GM18498 (cell line): ENCODE measurements at regions not wholly inside any gene's neighbourhood (a gene's known extent, or its start where the extent isn't known, plus 50 kb on each side); places are given as distances from the start of the nearest gene placed in this dataset.

Experiments used
- ATAC-seq: cut with Tn5 transposase; IDR thresholded peaks from one replicate; pipeline ENCODE4 v1.9.1; 2021; ENCODE audit warnings: mild to moderate bottlenecking, moderate library complexity; ENCODE audit not compliant: unreplicated experiment

DNA sequence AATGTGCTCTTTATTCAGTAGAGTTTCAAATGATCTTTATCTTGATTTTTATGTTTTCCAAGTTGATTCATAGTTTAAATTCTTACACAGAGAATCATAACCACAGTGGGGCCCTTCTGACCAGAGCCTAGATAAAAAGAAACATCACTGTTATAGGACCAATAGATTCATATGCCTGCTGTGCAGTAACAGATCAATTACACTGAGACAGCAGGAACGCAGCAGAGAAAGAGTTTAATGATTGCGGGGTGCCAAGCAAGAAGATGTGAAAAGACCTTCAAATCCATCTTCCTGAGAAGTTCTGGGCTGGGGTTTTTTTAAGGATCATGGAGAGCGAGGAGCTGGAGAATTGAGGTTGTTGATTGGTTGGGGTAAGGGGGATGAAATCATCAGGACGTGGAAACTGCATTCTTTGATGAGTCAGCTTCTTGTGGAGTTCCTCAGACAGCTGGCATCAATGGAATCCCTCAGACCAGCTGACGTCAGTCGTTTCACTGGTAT is 346.6 kb downstream of the TBC1D4 start:
- no peak for ATAC-seq

- peak; percentile 46 for ATAC-seq
Observed at GRCh38 chr13:75132701-75133695, 349.0 kb downstream of the TBC1D4 start.

- ATAC-seq, result no peak
Observed at GRCh38 chr13:75129331-75129730, 352.6 kb downstream of the TBC1D4 start.

GRCh38 chr13:75124415-75124814 is 357.6 kb downstream of the TBC1D4 start:
- no peak for ATAC-seq

GRCh38 chr13:75123428-75123827 is 358.5 kb downstream of the TBC1D4 start:
- no peak for ATAC-seq

DNA sequence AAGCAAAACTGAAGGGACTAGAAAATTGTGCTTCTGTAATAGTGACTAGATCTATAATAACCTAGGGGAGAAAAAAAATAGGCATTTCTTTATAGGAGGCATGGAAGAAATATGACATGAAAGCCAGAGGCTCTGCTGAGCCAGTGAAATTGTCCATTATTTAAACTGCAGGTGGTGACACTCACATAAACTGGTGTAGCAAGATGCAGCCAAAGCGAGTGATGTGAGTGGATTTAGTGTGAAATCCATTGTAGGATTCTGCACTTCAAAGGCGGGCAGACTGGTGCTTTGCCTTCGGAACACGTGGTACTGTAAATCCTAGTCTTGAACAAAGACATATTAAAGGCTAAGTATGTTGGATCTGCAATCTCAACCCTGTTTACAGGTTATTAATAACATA is 361.9 kb downstream of the TBC1D4 start:
- ATAC-seq, result no peak

- no peak for ATAC-seq
Observed at GRCh38 chr13:75115171-75115570, 366.8 kb downstream of the TBC1D4 start.

GRCh38 chr13:75103976-75104375 is 378.0 kb downstream of the TBC1D4 start:
- ATAC-seq, result no peak

DNA sequence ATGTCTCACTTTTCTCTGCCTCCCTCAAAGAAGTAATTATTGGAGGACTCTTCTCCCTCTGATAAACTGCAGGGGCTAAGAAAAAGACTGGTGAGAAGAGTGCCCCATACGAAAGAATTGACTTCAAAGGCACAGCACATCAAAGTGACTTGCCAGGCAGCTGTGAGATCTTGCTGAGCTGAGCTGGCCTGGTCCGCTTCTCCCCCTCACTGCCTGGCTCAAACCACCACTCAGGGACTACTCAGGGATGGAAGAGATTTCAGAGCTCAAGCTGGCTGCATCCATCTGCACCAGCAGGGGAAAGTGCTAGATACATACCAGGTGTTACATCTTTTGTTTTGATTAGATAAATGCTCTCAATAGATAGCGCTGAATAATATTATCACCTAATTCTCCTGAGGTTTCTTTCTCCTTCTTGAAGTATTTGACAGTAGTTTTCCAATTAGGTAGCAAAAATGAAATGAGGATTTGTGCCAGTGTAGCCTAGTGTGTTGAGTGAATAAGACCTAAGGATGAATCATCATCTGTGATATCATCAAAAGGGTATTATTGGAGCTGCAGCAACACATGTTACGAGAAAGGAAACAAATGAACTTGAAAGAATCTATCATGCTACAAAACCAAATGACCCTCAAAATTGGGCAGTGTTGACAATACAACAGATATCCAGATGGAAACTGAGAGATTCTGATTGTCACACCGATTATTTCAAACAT is 379.8 kb downstream of the TBC1D4 start:
- ATAC-seq, result no peak

GRCh38 chr13:75101348-75101747 is 380.6 kb downstream of the TBC1D4 start:
- ATAC-seq, result no peak

GRCh38 chr13:75092143-75092542 is 389.8 kb downstream of the TBC1D4 start:
- no peak for ATAC-seq

DNA sequence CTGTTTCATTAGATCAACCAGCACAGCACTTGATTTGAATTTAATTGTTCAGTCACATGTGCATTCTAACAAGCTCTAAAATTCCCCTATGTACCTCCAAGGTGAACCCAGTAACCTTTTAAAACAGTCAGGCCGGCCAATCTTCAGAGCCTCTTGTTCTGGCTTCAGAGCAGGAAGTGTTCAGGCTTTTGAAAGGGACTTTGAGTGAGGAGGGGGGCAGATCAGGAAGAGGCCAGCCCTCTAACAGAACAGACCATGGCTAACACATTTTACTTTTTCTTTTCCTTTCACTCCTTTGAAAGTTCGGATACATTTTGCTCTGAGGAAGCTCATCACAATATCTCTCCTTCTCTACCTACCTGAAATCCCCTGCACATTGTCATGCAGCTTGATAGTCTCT is 390.3 kb downstream of the TBC1D4 start:
- no peak for ATAC-seq

DNA sequence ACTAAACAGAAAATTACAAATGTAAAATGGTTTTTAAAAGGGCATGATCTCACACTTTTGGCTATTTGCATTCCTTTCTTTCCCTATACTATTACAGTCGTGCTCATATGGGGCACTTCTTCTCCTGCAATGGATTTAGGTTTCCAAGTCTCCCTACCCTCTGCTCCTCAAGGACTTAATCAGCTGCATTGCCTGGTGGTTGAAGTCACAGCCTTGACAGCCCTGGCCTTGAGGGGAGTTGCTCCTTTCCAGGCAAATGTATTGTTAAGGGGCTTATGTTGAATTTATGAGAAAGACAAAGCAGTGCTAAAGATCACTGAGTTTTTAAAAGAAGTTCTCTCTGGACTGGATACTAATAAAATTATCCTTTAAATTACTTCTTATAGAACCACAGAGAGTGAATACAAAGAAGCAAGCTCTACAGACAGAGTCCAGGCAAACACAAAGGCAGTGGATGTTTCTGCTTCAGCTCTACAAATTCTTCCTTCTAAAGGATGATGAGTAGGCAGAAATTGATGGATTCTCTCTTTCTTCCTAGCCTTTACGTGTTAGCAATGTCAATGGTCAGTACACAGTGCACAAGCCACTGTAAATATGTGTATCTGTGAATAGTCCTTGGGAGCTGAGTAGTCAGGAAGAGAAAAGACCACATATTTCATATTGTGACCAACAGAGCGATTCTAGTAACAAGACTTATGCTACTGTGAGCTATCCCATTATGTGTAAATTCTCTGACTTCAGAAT is 390.9 kb downstream of the TBC1D4 start:
- no peak for ATAC-seq

GRCh38 chr13:75088915-75089314 is 393.1 kb downstream of the TBC1D4 start:
- ATAC-seq, result no peak

DNA sequence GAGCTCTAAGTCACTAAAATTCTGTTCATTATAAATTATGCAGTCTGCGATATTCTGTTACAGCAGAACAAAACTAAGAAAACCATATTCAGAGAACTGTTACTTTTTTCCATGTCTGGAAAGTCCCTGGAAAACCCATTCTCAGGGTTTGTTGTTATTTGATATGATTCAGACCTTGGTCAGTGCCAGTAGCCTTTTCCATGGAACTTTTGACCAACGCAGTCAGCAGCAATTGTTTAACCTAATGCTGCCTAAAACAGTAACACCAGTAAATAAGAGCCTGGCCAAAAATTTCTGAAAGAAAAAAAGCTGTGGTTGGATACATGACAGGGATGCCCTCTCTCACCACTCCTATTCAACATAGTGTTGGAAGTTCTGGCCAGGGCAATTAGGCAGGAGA is 402.7 kb downstream of the TBC1D4 start:
- no peak for ATAC-seq

DNA sequence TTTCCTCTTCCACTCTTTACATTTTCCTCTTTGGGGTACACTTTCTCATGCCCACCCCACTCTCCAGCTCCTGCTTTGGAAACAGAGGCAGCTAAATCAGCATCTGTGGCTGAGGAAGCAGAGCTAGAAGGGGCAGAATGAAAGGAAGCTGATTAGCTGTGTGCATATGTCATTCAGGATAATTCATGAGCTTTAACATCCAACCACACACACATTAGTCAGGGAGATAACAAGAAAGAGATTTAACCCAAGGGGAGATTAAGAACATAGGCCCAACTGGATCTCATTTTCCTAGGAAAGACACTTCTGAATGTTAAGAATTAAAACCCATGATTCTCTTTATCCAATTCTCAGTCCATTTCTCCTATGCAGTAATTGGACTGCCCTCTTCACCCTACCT is 405.5 kb downstream of the TBC1D4 start:
- ATAC-seq, result no peak

DNA sequence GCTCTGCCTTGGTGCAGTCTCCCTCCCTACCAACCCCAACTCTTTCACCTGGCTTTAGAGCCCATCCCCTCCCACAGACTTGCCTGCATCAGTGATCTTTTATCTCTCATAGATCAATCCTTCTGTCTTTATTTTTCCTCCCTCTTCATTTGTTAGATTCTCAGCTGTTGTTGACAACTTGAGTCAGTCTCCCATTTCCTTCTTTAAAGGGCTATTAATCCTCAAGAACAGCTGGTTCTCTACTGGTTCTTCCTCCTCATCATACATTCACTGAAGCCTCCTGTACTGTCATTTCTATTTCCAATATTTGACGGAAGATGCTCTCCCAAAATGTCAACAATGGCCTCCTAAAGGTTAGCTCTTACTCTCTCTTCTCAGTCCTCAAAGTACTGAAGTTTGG is 408.2 kb downstream of the TBC1D4 start:
- ATAC-seq, result no peak

- ATAC-seq, result no peak
Observed at GRCh38 chr13:75072891-75073290, 409.1 kb downstream of the TBC1D4 start.

DNA sequence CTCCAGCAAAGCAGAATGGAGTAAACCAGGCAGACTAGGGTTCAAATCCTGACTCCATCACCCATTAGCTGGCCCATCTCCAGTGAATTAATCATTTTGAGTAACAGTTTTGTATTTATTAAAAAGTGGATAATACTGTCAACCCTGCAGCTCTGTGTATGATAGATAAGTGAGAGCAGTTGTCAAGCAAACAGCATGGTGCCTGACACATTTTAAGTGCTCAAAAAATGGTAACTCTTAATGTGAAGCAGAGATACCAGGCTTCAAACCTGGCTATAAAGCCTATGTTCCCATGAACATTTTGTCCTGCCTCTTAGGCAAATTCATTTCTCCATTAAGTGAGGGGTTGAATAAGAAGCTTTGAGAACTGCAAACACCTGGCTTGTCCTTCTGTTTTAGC is 409.6 kb downstream of the TBC1D4 start:
- ATAC-seq, result no peak

DNA sequence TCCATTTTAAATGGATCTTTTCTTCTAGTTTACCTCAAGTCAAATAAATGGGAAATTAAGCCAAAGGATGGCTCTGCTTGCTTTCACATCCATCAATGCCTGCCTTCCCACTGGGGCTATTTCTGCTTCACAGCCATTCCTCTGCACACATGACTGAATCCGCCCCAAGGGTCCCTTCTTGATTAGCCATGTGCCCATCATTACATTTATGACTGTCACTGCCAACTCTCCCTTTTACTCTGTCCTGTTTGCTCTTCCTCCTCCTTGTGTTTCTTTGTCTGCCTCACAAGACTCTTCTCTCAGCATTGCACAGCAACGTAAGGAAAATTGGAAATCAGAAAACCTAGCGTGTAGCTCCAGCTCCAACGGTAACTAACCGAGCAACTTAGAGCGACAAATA is 410.2 kb downstream of the TBC1D4 start:
- no peak for ATAC-seq

DNA sequence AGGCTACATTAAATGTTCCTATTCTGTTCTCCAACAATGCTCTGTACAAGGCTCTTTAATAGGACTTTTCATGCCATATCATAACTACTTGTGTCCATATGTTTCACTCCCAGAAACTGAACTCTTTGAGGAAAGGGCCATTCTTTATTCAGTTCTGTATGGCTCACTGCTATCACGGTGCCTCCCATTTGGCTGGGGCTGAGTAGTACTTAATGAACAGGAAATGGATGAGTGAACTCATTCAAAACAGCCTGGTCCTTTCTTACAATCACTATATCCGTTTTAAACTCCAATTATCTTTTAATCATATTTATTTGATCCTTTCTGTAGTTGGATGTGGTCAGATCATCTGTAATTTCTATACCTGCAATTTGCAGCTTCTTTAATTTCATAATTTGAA is 410.6 kb downstream of the TBC1D4 start:
- ATAC-seq, result no peak
